ENCODE measurements at regions not wholly inside any gene's neighbourhood (a gene's known extent, or its start where the extent isn't known, plus 50 kb on each side); places are given as distances from the start of the nearest gene placed in this dataset.

DNA sequence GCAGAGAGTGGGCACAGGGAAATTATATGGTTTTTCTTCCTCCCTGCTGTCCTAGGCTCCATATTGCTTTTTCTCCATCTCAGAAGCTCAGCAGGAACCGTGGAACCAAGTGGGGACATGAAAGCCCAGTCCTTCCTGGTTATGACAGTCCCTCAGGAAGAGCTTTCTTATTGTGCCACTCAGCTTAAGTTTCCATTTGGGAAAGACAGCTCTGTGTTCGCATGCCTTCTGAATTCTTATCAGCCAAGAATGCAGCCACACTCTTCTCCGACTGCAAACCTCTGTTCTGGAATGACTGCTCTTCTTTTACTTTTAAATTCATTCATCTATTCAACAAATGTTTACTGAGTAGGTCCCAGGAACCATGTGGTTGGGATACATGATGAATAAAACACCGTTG, 58.0 kb upstream of the PPARGC1A start:
- intact Hi-C loops (cut with micrococcal nuclease) (no loop called here), dilution Hi-C loops (cut with MboI; ENCODE audit: extremely low pct_ligation_motif_present, low sequenced_read_pairs) (no loop called here)
- Histone ChIP-seq H4K20me1 (replicated peaks; ENCODE audit: control insufficient read depth, extremely low read depth, insufficient read depth, low read length) (no peaks in the 10 kb centered on the region), H3K4me3 (replicated peaks in 1 of 3; ENCODE audit: insufficient read depth in 1 of 3, low read depth in 1 of 3, low read length in 3 of 3) (no peak overlapping the region), H3K27me3 (ENCODE audit: control insufficient read depth in 2 of 2, insufficient read depth in 2 of 2, low read length in 2 of 2) (no peaks in the 10 kb centered on the region), H3K4me2 (ENCODE audit: insufficient read depth, low read length) (no peak overlapping the region), H2AFZ (ENCODE audit: low read depth, low read length) (no peak overlapping the region), H3K79me2 (ENCODE audit: control insufficient read depth, insufficient read depth, low read length) (no peaks in the 10 kb centered on the region), H3K9ac (replicated peaks; ENCODE audit: extremely low read depth, insufficient read depth, low read length) (no peak overlapping the region), H3K9me1 (replicated peaks; ENCODE audit: control insufficient read depth, extremely low read depth, insufficient read depth, low read length) (no peaks in the 10 kb centered on the region), H3K36me3 (ENCODE audit: control insufficient read depth in 2 of 2, extremely low read depth in 1 of 2, insufficient read depth in 2 of 2, low read length in 2 of 2) (no peaks in the 10 kb centered on the region), H3K9me3 (replicated peaks; ENCODE audit: control insufficient read depth, insufficient read depth, low read length) (peaks cover 4% of the 10 kb centered on the region), H3K4me1 (ENCODE audit: control insufficient read depth, extremely low read depth, insufficient read depth, low read length) (no peaks in the 10 kb centered on the region), H3K27ac (ENCODE audit: insufficient read depth, low read depth, low read length) (no peak overlapping the region)
- POLR2A ChIA-PET, result no interaction called here
- TF ChIP-seq POLR2A (IDR thresholded peaks at IDR 0.05; ENCODE audit: low read depth, low read length) (no peak), FOS (IDR thresholded peaks at IDR 0.05; ENCODE audit: borderline replicate concordance, insufficient read depth, low read length) (no peak), JUN (IDR thresholded peaks at IDR 0.05; ENCODE audit: borderline replicate concordance, insufficient read depth, insufficient read length, low read depth) (no peak), GATA2 (IDR thresholded peaks at IDR 0.05; ENCODE audit: insufficient read depth, insufficient read length, low read depth, low read length) (no peak), EZH2 (IDR thresholded peaks at IDR 0.05; ENCODE audit: borderline replicate concordance, low read depth, low read length, severe bottlenecking) (no peak), POLR2AphosphoS5 (IDR thresholded peaks at IDR 0.05; ENCODE audit: insufficient read depth, low read depth, low read length) (no peak), MYC (IDR thresholded peaks at IDR 0.05; ENCODE audit: low read depth, low read length) (no peak)
- TF ChIP-seq, protein P1, sequence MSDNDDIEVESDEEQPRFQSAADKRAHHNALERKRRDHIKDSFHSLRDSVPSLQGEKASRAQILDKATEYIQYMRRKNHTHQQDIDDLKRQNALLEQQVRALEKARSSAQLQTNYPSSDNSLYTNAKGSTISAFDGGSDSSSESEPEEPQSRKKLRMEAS (IDR thresholded peaks at IDR 0.05; ENCODE audit: insufficient read depth, insufficient read length), result no peak
- TF ChIP-seq, protein P2, sequence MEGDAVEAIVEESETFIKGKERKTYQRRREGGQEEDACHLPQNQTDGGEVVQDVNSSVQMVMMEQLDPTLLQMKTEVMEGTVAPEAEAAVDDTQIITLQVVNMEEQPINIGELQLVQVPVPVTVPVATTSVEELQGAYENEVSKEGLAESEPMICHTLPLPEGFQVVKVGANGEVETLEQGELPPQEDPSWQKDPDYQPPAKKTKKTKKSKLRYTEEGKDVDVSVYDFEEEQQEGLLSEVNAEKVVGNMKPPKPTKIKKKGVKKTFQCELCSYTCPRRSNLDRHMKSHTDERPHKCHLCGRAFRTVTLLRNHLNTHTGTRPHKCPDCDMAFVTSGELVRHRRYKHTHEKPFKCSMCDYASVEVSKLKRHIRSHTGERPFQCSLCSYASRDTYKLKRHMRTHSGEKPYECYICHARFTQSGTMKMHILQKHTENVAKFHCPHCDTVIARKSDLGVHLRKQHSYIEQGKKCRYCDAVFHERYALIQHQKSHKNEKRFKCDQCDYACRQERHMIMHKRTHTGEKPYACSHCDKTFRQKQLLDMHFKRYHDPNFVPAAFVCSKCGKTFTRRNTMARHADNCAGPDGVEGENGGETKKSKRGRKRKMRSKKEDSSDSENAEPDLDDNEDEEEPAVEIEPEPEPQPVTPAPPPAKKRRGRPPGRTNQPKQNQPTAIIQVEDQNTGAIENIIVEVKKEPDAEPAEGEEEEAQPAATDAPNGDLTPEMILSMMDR (IDR thresholded peaks at IDR 0.05; ENCODE audit: extremely low read depth in 1 of 2, insufficient read depth in 1 of 2, low read depth in 1 of 2, low read length in 2 of 2), result no peak
- FAIRE-seq, result no peak
- BruUV-seq (replicated peaks), result no TSS peak
- CTCF ChIA-PET, result no interaction called here
- DNase-seq (ENCODE audit: low read depth, low spot score), result no peak

All from endothelial cell of umbilical vein (primary cell).